B cell (primary cell): ENCODE measurements at regions not wholly inside any gene's neighbourhood (a gene's known extent, or its start where the extent isn't known, plus 50 kb on each side); places are given as distances from the start of the nearest gene placed in this dataset.

Experiments used
- ATAC-seq: fragments of 200-7000 bp; cut with Tn5 transposase; one replicate; pipeline ENCODE4 v1.10.0; 2021; ENCODE audit warnings: low read depth, mild to moderate bottlenecking, moderate number of reproducible peaks, moderate library complexity
- CTCF ChIA-PET: fragments of 350-600 bp; sonication (Branson Sonifier 250); formaldehyde crosslinking; loops from one replicate; lab custom pipeline; 2021; ENCODE audit warnings: antibody characterized with exemption, inconsistent platforms; lab: Charles Lee
- POLR2A ChIA-PET: fragments of 350-600 bp; sonication (Branson Sonifier 250); formaldehyde crosslinking; loops from one replicate; lab custom pipeline; 2021; ENCODE audit warnings: antibody characterized with exemption; lab: Charles Lee
- DNase-seq: peaks from one replicate; pipeline ENCODE4 v3.0.0; 2013
- H2AFZ ChIP-seq: 2 replicates; pipeline ENCODE4 v1.6.1; 2012; ENCODE audit warnings: mild to moderate bottlenecking, low read depth, low read length; ENCODE audit not compliant: insufficient read depth, poor library complexity, severe bottlenecking
- H3K27ac ChIP-seq, 2 donors: 1 replicate in 1 of 2; 2 replicates in 1 of 2; pipeline ENCODE4 v1.5.1; 2012 to 2013; ENCODE audit warnings: low read length in 2 of 2, mild to moderate bottlenecking in 2 of 2, moderate library complexity in 1 of 2
- H3K27me3 ChIP-seq, 4 experiments: fragments of 200-600 bp in 1 of 4; sonication (generic) in 1 of 4; replicated peaks in 1 of 4; 1 replicate in 2 of 4; 2 replicates in 2 of 4; pipeline versions ENCODE4 v1.6.1 to v1.7.0; 2013 to 2016; ENCODE audit warnings: low read length in 3 of 4, mild to moderate bottlenecking in 2 of 4, mixed read lengths in 1 of 4, moderate library complexity in 1 of 4; ENCODE audit not compliant: insufficient read depth in 4 of 4, control insufficient read depth in 3 of 4; ENCODE audit errors: control extremely low read depth in 1 of 4
- H3K36me3 ChIP-seq, 2 experiments: replicated peaks in 1 of 2; 1 replicate in 1 of 2; 2 replicates in 1 of 2; pipeline versions ENCODE4 v1.6.1 to v1.7.1; 2013; ENCODE audit warnings: low read length in 1 of 2; ENCODE audit not compliant: insufficient read depth in 2 of 2, control insufficient read depth in 1 of 2; ENCODE audit errors: control extremely low read depth in 1 of 2, extremely low read depth in 1 of 2
- H3K4me1 ChIP-seq, 2 donors: fragments of 200-600 bp in 1 of 2; sonication (generic) in 1 of 2; 1 replicate in 1 of 2; 2 replicates in 1 of 2; pipeline versions ENCODE4 v1.5.1 to v1.6.1; 2013 to 2017; ENCODE audit warnings: low read length in 2 of 2; ENCODE audit not compliant: control insufficient read depth in 2 of 2, insufficient read depth in 2 of 2
- H3K4me2 ChIP-seq: replicated peaks from 2 replicates; pipeline ENCODE3; 2012; ENCODE audit warnings: mild to moderate bottlenecking, low read depth, low read length; ENCODE audit not compliant: poor library complexity, severe bottlenecking
- H3K4me3 ChIP-seq, 5 experiments: fragments of 200-600 bp in 1 of 5; sonication (generic) in 1 of 5; 1 replicate in 3 of 5; 2 replicates in 2 of 5; pipeline versions ENCODE4 v1.5.1 to v1.7.0; 2011 to 2016; ENCODE audit warnings: low read length in 4 of 5, mild to moderate bottlenecking in 4 of 5, low read depth in 2 of 5, control low read depth in 1 of 5, moderate library complexity in 1 of 5; ENCODE audit not compliant: insufficient read depth in 1 of 5; ENCODE audit errors: control extremely low read depth in 1 of 5, extremely low read depth in 1 of 5
- H3K79me2 ChIP-seq: fragments of 200-600 bp; sonication (generic); one replicate; pipeline ENCODE4 v1.6.0; 2016; ENCODE audit warnings: low read length; ENCODE audit not compliant: control insufficient read depth, insufficient read depth
- H3K9ac ChIP-seq: fragments of 200-600 bp; sonication (generic); 2 replicates; pipeline ENCODE4 v1.6.1; 2017; ENCODE audit warnings: mild to moderate bottlenecking, low read length, moderate library complexity
- H3K9me3 ChIP-seq, 3 donors: one replicate each; pipeline versions ENCODE4 v1.6.1 to v1.7.1; 2013; ENCODE audit warnings: low read length in 2 of 3; ENCODE audit not compliant: control insufficient read depth in 2 of 3, insufficient read depth in 1 of 3; ENCODE audit errors: control extremely low read depth in 1 of 3
- H4K20me1 ChIP-seq: 2 replicates; pipeline ENCODE4 v1.6.0; 2012; ENCODE audit warnings: mild to moderate bottlenecking, low read length; ENCODE audit not compliant: insufficient read depth, control insufficient read depth, poor library complexity, severe bottlenecking
- H3K27ac Mint-ChIP-seq: one replicate; pipeline ENCODE4 v1.8.0; 2021; ENCODE audit warnings: mixed read lengths
- H3K27me3 Mint-ChIP-seq: one replicate; pipeline ENCODE4 v1.8.0; 2021; ENCODE audit warnings: mixed read lengths
- H3K4me1 Mint-ChIP-seq: one replicate; pipeline ENCODE4 v1.8.0; 2021; ENCODE audit warnings: mixed read lengths
- H3K4me3 Mint-ChIP-seq: one replicate; pipeline ENCODE4 v1.8.0; 2021; ENCODE audit warnings: mixed read lengths
- H3K9me3 Mint-ChIP-seq: one replicate; pipeline ENCODE4 v1.8.0; 2022; ENCODE audit warnings: mixed read lengths; ENCODE audit not compliant: insufficient read depth
- CTCF ChIP-seq: fragments of 200-600 bp; IDR thresholded peaks from one replicate; pipeline ENCODE4 v1.8.0; 2022; ENCODE audit warnings: antibody characterized with exemption, mild to moderate bottlenecking
- EZH2 ChIP-seq: IDR thresholded peaks from 2 replicates; pipeline ENCODE4 v1.6.1; 2012; ENCODE audit warnings: borderline replicate concordance, low read depth, mild to moderate bottlenecking, moderate library complexity, low read length; ENCODE audit not compliant: insufficient read depth, poor library complexity, severe bottlenecking
- WGBS: methylation state at CpG from one replicate; pipeline ENCODE4 v1.1.5; 2013; ENCODE audit warnings: missing lambda C conversion rate; ENCODE audit not compliant: insufficient coverage; 5-methylcytosine and 5-hydroxymethylcytosine counted together
- intact Hi-C: fragments of 100-400 bp; cut with micrococcal nuclease; formaldehyde crosslinking; loops from one replicate; pipeline ENCODE4 v1.10.0; 2022

GRCh38 chr16:73544826-73545225 is 496.9 kb upstream of the ZFHX3 start:
- ChIA-PET CTCF (no interaction called here), POLR2A (no interaction called here)
- no peaks in the 10 kb centered on the region for H3K9me3 ChIP-seq
- no peak overlapping the region for H2AFZ ChIP-seq
- DNase-seq (no peak), ATAC-seq (no peak)
- Mint-ChIP-seq H3K4me1 (no peaks in the 10 kb centered on the region), H3K27ac (no peak overlapping the region), H3K9me3 (no peaks in the 10 kb centered on the region), H3K27me3 (peaks cover 55% of the 10 kb centered on the region), H3K4me3 (no peak overlapping the region)
- H3K4me2 ChIP-seq, result no peak overlapping the region
- H3K27ac ChIP-seq, result no peak overlapping the region
- no peak overlapping the region for H3K9ac ChIP-seq
- H3K79me2 ChIP-seq, result no peaks in the 10 kb centered on the region
- H3K36me3 ChIP-seq, result no peaks in the 10 kb centered on the region
- H3K4me1 ChIP-seq, result no peaks in the 10 kb centered on the region
- no peaks in the 10 kb centered on the region for H4K20me1 ChIP-seq
- TF ChIP-seq CTCF (no peak), EZH2 (no peak)
- peaks cover 0 to 23% (median 9%) of the 10 kb centered on the region in 4 experiments for H3K27me3 ChIP-seq
- H3K4me3 ChIP-seq, result no peak overlapping the region
- intact Hi-C loops, result no loop called here
- WGBS, result 8% methylated on average over 7 of the region's 8 CpGs

GRCh38 chr16:73543970-73544599 is 496.2 kb upstream of the ZFHX3 start:
- Histone ChIP-seq H2AFZ (no peak overlapping the region), H3K4me2 (no peak overlapping the region), H3K27ac (no peak overlapping the region), H3K9me3 (no peaks in the 10 kb centered on the region), H3K4me3 (no peak overlapping the region), H3K27me3 (peaks cover 0 to 23% (median 8%) of the 10 kb centered on the region in 4 experiments), H3K4me1 (no peaks in the 10 kb centered on the region), H3K79me2 (no peaks in the 10 kb centered on the region), H3K9ac (no peak overlapping the region), H4K20me1 (no peaks in the 10 kb centered on the region), H3K36me3 (no peaks in the 10 kb centered on the region)
- ChIA-PET CTCF (no interaction called here), POLR2A (no interaction called here)
- Mint-ChIP-seq H3K27me3 (peaks cover 50% of the 10 kb centered on the region), H3K4me1 (no peaks in the 10 kb centered on the region), H3K27ac (no peak overlapping the region), H3K9me3 (no peaks in the 10 kb centered on the region), H3K4me3 (no peak overlapping the region)
- TF ChIP-seq CTCF (no peak), EZH2 (no peak)
- 33% methylated on average over 9 of the region's 20 CpGs for WGBS
- ATAC-seq, result no peak
- intact Hi-C loops, result no loop called here
- no peak for DNase-seq
